Posterior vena cava (tissue), 2 donors: ENCODE measurements at regions not wholly inside any gene's neighbourhood (a gene's known extent, or its start where the extent isn't known, plus 50 kb on each side); places are given as distances from the start of the nearest gene placed in this dataset.

Experiments used
- DNase-seq: peaks from one replicate; pipeline ENCODE4 v3.0.0-alpha.2; 2020; ENCODE audit warnings: low spot score
- intact Hi-C, 2 donors: fragments of 100-400 bp; cut with DNase I; formaldehyde crosslinking; loops; one replicate each; pipeline versions ENCODE4 v1.14.1 to v1.14.2; 2022 to 2023
- donor health status: DM: yes; HTN: yes; CAD: no.
- donor health status: DM: yes; HTN: yes; CAD: no.

GRCh38 chr5:20619591-20619990, 631.6 kb upstream of the CDH18 start:
- intact Hi-C loops, result loop anchor here in 1 of 2 donors (5.0 kb wide), 1 partner anchor 1128 kb away; no protein-coding TSS in a partner anchor
- no peak for DNase-seq

GRCh38 chr5:20618340-20618739, 630.3 kb upstream of the CDH18 start:
- no peak for DNase-seq
- intact Hi-C loops, result loop anchor here in 1 of 2 donors (5.0 kb wide), 1 partner anchor 1129 kb away; no protein-coding TSS in a partner anchor

- DNase-seq, result no peak
- intact Hi-C loops, result loop anchor here in 1 of 2 donors (5.0 kb wide), 1 partner anchor 1129 kb away; no protein-coding TSS in a partner anchor
Observed at GRCh38 chr5:20617841-20618240, 629.8 kb upstream of the CDH18 start.

GRCh38 chr5:20615888-20616563, 628.0 kb upstream of the CDH18 start:
- peak; percentile 76 for DNase-seq
- intact Hi-C loops, result loop anchor here in 1 of 2 donors (5.0 kb wide), 1 partner anchor 1131 kb away; no protein-coding TSS in a partner anchor

GRCh38 chr5:20611620-20612019, 623.6 kb upstream of the CDH18 start:
- no peak for DNase-seq
- intact Hi-C loops, result no loop called here

GRCh38 chr5:20610681-20611080, 622.7 kb upstream of the CDH18 start:
- no peak for DNase-seq
- intact Hi-C loops, result no loop called here

- no peak for DNase-seq
- intact Hi-C loops, result no loop called here
Observed at GRCh38 chr5:20609126-20609525, 621.1 kb upstream of the CDH18 start.

- intact Hi-C loops, result no loop called here
- DNase-seq, result no peak
Observed at GRCh38 chr5:20608567-20608966, 620.6 kb upstream of the CDH18 start.

- intact Hi-C loops, result no loop called here
Observed at GRCh38 chr5:20605732-20606525, 617.9 kb upstream of the CDH18 start.

GRCh38 chr5:20604992-20605391, 617.0 kb upstream of the CDH18 start:
- DNase-seq, result peak; percentile 22
- intact Hi-C loops, result no loop called here

More at GRCh38 chr5:20605732-20606525, 617.9 kb upstream of the CDH18 start:
- no peak for DNase-seq

GRCh38 chr5:20601678-20602100, 613.7 kb upstream of the CDH18 start:
- intact Hi-C loops, result no loop called here

GRCh38 chr5:20590356-20590755, 602.4 kb upstream of the CDH18 start:
- DNase-seq, result no peak
- intact Hi-C loops, result no loop called here

More at GRCh38 chr5:20601678-20602100, 613.7 kb upstream of the CDH18 start:
- no peak for DNase-seq

- DNase-seq, result no peak
- intact Hi-C loops, result no loop called here
Observed at GRCh38 chr5:20575571-20575970, 587.6 kb upstream of the CDH18 start.

- no peak for DNase-seq
- intact Hi-C loops, result no loop called here
Observed at GRCh38 chr5:20574576-20574975, 586.6 kb upstream of the CDH18 start.

GRCh38 chr5:20572614-20573013, 584.6 kb upstream of the CDH18 start:
- no peak for DNase-seq
- intact Hi-C loops, result no loop called here

GRCh38 chr5:20570486-20570885, 582.5 kb upstream of the CDH18 start:
- no peak for DNase-seq
- intact Hi-C loops, result no loop called here

- intact Hi-C loops, result no loop called here
- no peak for DNase-seq
Observed at GRCh38 chr5:20562544-20562943, 574.5 kb upstream of the CDH18 start.

GRCh38 chr5:20559845-20560244, 571.8 kb upstream of the CDH18 start:
- intact Hi-C loops, result no loop called here
- DNase-seq, result no peak

GRCh38 chr5:20556115-20556763, 568.2 kb upstream of the CDH18 start:
- no peak for DNase-seq

GRCh38 chr5:20555034-20555433, 567.0 kb upstream of the CDH18 start:
- intact Hi-C loops, result no loop called here
- DNase-seq, result no peak

More at GRCh38 chr5:20556115-20556763, 568.2 kb upstream of the CDH18 start:
- intact Hi-C loops, result no loop called here
